ENCODE measurements at regions not wholly inside any gene's neighbourhood (a gene's known extent, or its start where the extent isn't known, plus 50 kb on each side); places are given as distances from the start of the nearest gene placed in this dataset.

- TF ChIP-seq CTCF (IDR thresholded peaks at IDR 0.05; ENCODE audit: low read depth, low read length): no peak
- no peak for DNase-seq (ENCODE audit: low read depth in 2 of 2)
- no peak overlapping the region for H3K4me3 ChIP-seq (replicated peaks in 1 of 2; ENCODE audit: low read depth in 2 of 2, low read length in 2 of 2)
Observed at GRCh38 chr17:51507444-51507843, 247.1 kb downstream of the UTP18 start.

- no peak overlapping the region for H3K4me3 ChIP-seq (replicated peaks in 1 of 2; ENCODE audit: low read depth in 2 of 2, low read length in 2 of 2)
- DNase-seq (ENCODE audit: low read depth in 2 of 2): no peak
- no peak for TF ChIP-seq CTCF (IDR thresholded peaks at IDR 0.05; ENCODE audit: low read depth, low read length)
Observed at GRCh38 chr17:51508048-51508447, 247.7 kb downstream of the UTP18 start.

GRCh38 chr17:51510940-51511339 lies 250.6 kb downstream of the UTP18 start:
- DNase-seq (ENCODE audit: low read depth in 2 of 2): no peak
- TF ChIP-seq CTCF (IDR thresholded peaks at IDR 0.05; ENCODE audit: low read depth, low read length): no peak
- no peak overlapping the region for H3K4me3 ChIP-seq (replicated peaks in 1 of 2; ENCODE audit: low read depth in 2 of 2, low read length in 2 of 2)

- H3K4me3 ChIP-seq (replicated peaks in 1 of 2; ENCODE audit: low read depth in 2 of 2, low read length in 2 of 2): no peak overlapping the region
- DNase-seq (ENCODE audit: low read depth in 2 of 2): no peak
- TF ChIP-seq CTCF (IDR thresholded peaks at IDR 0.05; ENCODE audit: low read depth, low read length): no peak
Observed at GRCh38 chr17:51512220-51512907, 252.0 kb downstream of the UTP18 start.

- H3K4me3 ChIP-seq (replicated peaks in 1 of 2; ENCODE audit: low read depth in 2 of 2, low read length in 2 of 2): no peak overlapping the region
- TF ChIP-seq CTCF (IDR thresholded peaks at IDR 0.05; ENCODE audit: low read depth, low read length): no peak
- DNase-seq (ENCODE audit: low read depth in 2 of 2): no peak
Observed at GRCh38 chr17:51516924-51517323, 256.6 kb downstream of the UTP18 start.

- no peak for DNase-seq (ENCODE audit: low read depth in 2 of 2)
- no peak overlapping the region for H3K4me3 ChIP-seq (replicated peaks in 1 of 2; ENCODE audit: low read depth in 2 of 2, low read length in 2 of 2)
- no peak for TF ChIP-seq CTCF (IDR thresholded peaks at IDR 0.05; ENCODE audit: low read depth, low read length)
Observed at GRCh38 chr17:51524524-51524923, 264.2 kb downstream of the UTP18 start.

GRCh38 chr17:51526507-51526906 lies 266.2 kb downstream of the UTP18 start:
- TF ChIP-seq CTCF (IDR thresholded peaks at IDR 0.05; ENCODE audit: low read depth, low read length): no peak
- no peak for DNase-seq (ENCODE audit: low read depth in 2 of 2)
- no peak overlapping the region for H3K4me3 ChIP-seq (replicated peaks in 1 of 2; ENCODE audit: low read depth in 2 of 2, low read length in 2 of 2)

Data from cardiac fibroblast (primary cell).